ENCODE measurements at regions not wholly inside any gene's neighbourhood (a gene's known extent, or its start where the extent isn't known, plus 50 kb on each side); places are given as distances from the start of the nearest gene placed in this dataset.

- TF ChIP-seq EP300 (IDR thresholded peaks at IDR 0.05), result no peak
- TF ChIP-seq CTCF (IDR thresholded peaks at IDR 0.05), result no peak
These were observed 1964.2 kb downstream of the ARAP2 start for GRCh38 chr4:34280131-34280530.
